HG03442 (cell line): ENCODE measurements at regions not wholly inside any gene's neighbourhood (a gene's known extent, or its start where the extent isn't known, plus 50 kb on each side); places are given as distances from the start of the nearest gene placed in this dataset.
"Not testable (repeated sequence)": the region's sequence is repeated elsewhere in the genome, so short reads cannot be mapped to it uniquely, and the experiment has no call there.

Source experiments
- ATAC-seq: cut with Tn5 transposase; IDR thresholded peaks from one replicate; pipeline ENCODE4 v1.9.1; 2021; ENCODE audit warnings: mild to moderate bottlenecking, moderate library complexity; ENCODE audit not compliant: unreplicated experiment

DNA sequence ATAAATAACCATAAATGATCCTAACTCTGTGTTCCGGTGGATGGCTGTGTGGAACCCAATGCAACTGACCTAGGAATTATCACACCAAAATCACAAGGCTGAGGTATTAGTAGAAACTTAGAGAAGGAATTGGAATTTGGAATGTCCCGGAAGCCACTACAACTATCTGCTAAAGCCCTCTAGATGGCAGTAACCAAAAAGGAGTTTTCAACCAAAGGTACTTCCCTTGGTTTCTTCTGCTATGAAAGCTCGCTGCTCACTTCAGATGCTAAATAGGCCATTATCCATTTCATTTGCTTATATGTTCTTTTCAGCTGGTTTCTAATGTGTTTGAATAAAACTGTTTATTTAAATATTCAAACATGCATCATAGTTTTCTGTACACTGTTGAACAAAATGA lies 1589.1 kb upstream of the SPRY2 start:
- no peak for ATAC-seq

DNA sequence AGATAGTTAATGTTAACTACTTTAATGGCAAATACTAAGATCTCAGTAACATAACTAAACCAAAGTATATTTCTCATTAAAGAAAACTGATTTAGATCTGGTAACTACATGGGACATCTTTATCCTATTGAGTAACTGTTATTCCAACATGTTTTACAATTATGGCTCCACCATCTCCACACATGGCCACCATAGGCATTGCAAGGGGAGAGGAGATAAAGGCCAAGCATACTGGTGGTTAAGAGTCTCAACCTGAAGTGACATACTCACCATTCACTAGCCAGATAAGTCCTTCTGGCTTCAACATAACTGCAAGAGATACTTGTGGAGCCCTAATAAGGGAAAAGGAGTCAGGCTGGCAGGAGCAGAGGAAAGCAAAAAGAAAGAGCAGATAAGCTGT lies 1586.4 kb upstream of the SPRY2 start:
- ATAC-seq = no peak

DNA sequence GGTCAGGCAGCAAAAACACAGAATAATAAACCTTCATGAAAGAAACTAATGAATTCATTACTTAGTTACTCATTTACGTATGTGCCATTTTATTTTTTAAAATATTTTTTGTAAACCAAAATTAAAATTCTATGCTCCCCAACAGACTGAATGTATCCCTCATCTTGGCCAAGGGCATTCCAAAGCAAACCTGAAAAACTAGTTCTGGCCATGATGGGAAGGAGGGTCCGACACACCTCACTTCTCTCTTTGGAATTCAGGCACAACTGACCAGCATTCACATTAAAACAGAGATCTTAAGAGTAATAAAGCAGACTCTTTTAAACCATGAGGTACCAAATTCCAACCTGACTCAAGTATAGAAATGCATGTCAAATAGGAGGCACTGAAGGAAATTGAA lies 1576.9 kb upstream of the SPRY2 start:
- ATAC-seq = no peak

DNA sequence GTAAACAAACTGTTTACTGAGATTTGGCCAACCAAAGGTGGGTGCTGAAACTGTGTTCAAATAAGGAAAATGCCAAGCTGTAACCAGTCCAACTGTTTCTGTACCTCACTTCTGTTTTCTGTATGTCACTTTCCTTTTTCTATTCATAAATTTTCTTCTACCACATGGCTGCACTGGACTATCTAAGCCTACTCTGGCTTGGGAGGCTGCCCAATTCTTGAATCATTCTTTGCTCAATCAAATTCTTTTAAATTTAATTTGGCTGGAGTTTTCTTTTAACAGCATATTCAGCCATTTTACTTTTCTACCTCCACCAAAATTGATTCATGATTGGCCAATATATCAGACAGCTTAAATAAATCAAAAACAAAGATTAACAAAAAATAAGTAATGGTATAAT lies 1575.5 kb upstream of the SPRY2 start:
- ATAC-seq = no peak

GRCh38 chr13:81907787-81908372 lies 1567.0 kb upstream of the SPRY2 start:
- no peak for ATAC-seq

GRCh38 chr13:81888855-81889254 lies 1547.9 kb upstream of the SPRY2 start:
- no peak for ATAC-seq

GRCh38 chr13:81874681-81875661 lies 1534.0 kb upstream of the SPRY2 start:
- ATAC-seq = no peak

- no peak for ATAC-seq
Observed at GRCh38 chr13:81874253-81874652, 1533.3 kb upstream of the SPRY2 start.

DNA sequence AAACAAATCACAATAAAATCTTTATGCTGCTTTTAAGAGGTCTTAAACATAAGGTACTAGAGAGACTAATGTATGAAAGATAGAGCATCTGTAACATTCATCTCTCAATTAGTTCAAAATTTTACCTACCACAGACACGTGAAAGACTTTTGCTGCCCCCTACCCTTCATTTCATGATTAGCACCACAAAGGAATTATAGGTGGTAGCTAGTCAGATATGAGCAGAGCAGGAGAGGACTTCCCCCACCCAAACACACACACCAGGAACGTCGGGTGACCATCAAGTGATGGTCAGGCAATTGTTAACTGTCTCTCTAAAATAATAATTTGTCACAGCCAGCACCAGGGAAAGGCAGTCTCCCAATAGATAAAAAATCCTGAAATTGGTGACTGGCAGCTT lies 1531.7 kb upstream of the SPRY2 start:
- ATAC-seq = no peak

DNA sequence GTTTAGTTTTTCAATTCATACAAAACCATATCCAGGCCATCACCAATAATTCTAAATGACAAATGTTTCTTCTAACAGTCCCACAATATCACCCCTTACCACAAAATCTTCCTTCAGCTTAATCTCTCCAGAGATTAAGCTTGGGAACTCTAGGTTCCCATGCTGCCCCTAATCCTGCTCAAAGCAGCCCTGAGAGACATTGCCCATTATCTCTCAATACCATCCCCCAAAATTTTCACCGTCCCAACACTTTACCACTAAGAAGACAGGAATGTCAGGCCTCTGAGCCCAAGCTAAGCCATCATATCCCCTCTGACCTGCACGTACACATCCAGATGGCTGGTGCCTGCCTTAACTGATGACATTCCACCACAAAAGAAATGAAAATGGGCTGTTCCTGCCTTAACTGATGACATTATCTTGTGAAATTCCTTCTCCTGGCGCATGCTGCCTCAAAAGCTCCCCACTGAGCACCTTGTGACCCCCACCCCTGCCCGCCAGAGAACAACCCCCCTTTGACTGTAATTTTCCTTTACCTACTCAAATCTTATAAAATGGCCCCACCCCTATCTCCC lies 1530.9 kb upstream of the SPRY2 start:
- ATAC-seq = not testable (repeated sequence)

GRCh38 chr13:81848291-81848690 lies 1507.4 kb upstream of the SPRY2 start:
- no peak for ATAC-seq

DNA sequence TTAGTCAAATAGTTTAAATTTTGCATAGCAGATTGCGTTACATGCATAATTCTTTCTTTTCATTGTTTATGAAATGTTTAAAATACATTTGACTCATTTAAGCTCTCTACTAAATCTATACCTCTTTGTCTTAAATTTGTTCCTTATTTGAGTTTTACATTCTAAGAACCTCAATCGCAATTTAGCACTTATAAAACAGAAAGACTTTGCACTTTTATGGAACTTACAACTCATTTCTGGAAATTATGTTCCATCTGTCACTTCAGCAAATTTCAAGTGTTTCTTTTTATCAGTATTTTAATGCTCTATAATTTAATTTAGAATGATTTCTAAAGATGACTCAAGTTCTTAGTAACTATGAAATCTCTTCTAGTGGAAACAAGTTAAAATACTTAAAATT lies 1505.8 kb upstream of the SPRY2 start:
- ATAC-seq = no peak

DNA sequence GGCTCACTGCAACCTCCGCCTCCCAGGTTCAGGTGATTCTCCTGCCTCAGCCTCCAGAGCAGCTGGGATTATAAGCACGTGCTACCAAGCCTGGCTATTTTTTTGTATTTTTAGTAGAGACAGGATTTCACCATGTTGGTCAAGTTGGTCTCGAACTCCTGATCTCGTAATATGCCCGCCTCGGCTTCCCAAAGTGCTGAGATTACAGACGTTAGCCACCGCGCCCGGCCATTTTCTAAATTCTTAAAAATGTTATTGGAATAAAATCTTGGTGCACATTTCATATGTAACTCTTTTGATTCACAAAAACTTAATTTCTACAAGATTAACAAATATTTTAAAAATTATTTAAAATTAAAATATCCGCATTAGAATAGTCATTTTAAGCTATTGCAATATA lies 1480.3 kb upstream of the SPRY2 start:
- ATAC-seq = no peak

DNA sequence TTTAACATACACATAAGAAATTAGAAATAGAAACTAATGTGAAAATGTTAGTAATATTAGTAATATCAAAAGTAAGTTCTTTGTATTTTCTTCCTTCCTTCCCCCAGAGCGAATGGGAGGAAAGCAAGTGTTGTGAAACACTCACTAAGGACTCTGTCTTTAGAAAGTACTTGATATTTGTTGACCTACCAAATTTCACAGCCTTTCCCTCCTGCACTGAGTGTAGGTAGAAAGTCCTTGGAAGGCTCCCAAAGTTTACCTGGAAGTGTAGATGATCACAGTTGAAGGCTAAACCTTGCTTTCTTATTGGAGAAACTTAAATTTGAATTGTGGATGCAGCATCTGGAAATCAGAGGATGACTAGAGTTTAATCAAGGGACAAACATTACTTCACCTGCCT lies 1459.5 kb upstream of the SPRY2 start:
- ATAC-seq = no peak

DNA sequence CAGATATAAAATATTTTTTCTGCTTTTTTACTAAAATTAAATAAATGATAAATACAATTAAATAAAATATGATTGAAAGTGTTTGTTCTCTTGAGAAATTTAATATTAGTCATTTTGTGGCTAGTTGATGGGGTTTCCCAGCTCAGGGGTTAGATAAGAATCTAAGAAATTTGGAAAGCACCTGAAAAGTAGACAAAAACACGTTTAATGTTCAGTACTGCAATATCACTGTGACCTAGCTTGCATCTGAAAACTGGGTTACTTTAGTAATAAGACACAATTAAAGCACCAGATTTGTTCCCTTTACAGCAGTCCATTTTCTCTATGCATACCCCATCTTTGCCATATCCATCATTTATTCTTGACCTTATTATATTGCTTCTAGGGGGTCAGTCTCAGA lies 1454.8 kb upstream of the SPRY2 start:
- no peak for ATAC-seq

GRCh38 chr13:81791641-81792040 lies 1450.7 kb upstream of the SPRY2 start:
- no peak for ATAC-seq

DNA sequence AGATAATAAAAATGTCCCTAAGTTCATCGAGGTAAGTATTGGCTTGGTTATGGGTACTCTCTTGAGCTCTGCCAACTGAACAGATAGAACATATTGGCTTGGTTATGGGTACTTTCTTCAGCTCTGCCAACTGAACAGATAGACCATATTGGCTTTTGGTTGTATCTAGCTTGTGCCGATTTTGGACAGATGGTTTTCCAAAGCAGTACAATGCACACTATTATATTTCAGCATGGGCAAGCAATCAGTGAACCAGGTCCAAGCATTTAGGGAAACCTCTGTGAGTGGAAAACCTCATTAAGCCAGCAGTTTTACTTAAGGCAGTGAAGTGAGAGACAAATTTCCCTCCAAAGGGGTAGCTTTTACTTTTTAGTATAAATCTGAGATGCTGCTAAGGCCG lies 1440.5 kb upstream of the SPRY2 start:
- ATAC-seq = no peak

GRCh38 chr13:81779876-81780275 lies 1439.0 kb upstream of the SPRY2 start:
- no peak for ATAC-seq

- ATAC-seq = no peak
Observed at GRCh38 chr13:81778350-81778749, 1437.4 kb upstream of the SPRY2 start.

- no peak for ATAC-seq
Observed at GRCh38 chr13:81773263-81773662, 1432.3 kb upstream of the SPRY2 start.

- ATAC-seq = no peak
Observed at GRCh38 chr13:81771951-81772350, 1431.0 kb upstream of the SPRY2 start.

DNA sequence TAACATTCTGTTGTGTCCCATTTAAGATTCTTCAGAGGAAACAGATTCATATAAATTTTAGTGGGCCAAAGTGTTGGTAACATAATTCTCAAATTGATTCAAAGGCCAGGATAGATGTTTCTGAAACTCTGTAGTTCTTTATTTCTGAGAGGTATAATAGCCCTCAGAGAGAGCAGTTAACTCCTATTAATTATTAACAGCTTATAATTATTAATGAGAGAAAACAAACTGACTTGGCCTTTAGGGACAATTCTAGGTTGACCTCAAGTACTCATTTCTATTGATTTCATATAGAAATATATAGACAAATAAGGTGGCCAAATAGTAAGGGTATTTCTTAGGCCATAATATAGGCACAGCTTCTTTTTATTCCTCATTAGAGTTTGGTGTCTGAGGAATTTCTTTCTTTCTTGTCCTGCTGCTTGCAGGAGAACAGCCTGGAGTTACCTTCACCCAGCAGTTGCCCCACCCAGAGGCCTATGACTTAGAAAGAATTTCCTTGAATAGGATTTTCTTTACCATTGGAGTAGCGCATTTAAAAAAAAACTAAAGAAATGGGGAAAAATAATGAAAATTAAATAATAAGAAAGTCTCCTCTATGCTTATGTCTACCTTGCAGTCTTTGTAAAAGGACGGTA lies 1430.1 kb upstream of the SPRY2 start:
- ATAC-seq = no peak
